ENCODE measurements at regions not wholly inside any gene's neighbourhood (a gene's known extent, or its start where the extent isn't known, plus 50 kb on each side); places are given as distances from the start of the nearest gene placed in this dataset.

- H3K27me3 ChIP-seq (ENCODE audit: control insufficient read depth in 2 of 2, insufficient read depth in 2 of 2, low read length in 2 of 2), result no peaks in the 10 kb centered on the region
- DNase-seq (ENCODE audit: extremely low read depth in 1 of 4, low spot score in 3 of 4), result no peak
- no peak for TF ChIP-seq ETS2 (tag; IDR thresholded peaks at IDR 0.05; ENCODE audit: borderline replicate concordance, poor library complexity, severe bottlenecking)
- no peak for TF ChIP-seq ZNF589 (CRISPR knock-in tag; IDR thresholded peaks at IDR 0.05; ENCODE audit: low read depth)
- TF ChIP-seq ZFP36 (IDR thresholded peaks at IDR 0.05; ENCODE audit: low read depth, low read length, partially characterized antibody), result peak; percentile 26
- TF ChIP-seq GMEB1 (CRISPR knock-in tag; IDR thresholded peaks at IDR 0.05), result no peak
- no peak for TF ChIP-seq HDGF (IDR thresholded peaks at IDR 0.05)
- no peak overlapping the region for H3K9ac ChIP-seq (ENCODE audit: insufficient read depth in 1 of 2, low read depth in 2 of 2, low read length in 2 of 2)
- ATAC-seq, result no peak
- no peaks in the 10 kb centered on the region for H3K9me3 ChIP-seq (replicated peaks; ENCODE audit: control insufficient read depth, insufficient read depth, low read depth, low read length)
- H3K4me2 ChIP-seq (ENCODE audit: insufficient read depth, low read length), result no peak overlapping the region
- ChIA-PET POLR2A (no interaction called here), CTCF (ENCODE audit: low intra/inter-chr PET ratio) (no interaction called here)
- FAIRE-seq, result no peak
- intact Hi-C loops (cut with micrococcal nuclease) (no loop called here), in situ Hi-C loops (cut with MboI) (no loop called here)
- no peaks in the 10 kb centered on the region for H3K4me1 ChIP-seq (replicated peaks in 1 of 2; ENCODE audit: control insufficient read depth in 2 of 2, insufficient read depth in 2 of 2, low read length in 2 of 2)
- H3K27ac ChIP-seq (ENCODE audit: extremely low read depth, low read depth, low read length), result no peak overlapping the region
- BruUV-seq (replicated peaks), result no TSS peak
- no peak overlapping the region for H2AFZ ChIP-seq (ENCODE audit: low read depth, low read length)
- H3K79me2 ChIP-seq (ENCODE audit: control insufficient read depth, insufficient read depth, low read length), result no peaks in the 10 kb centered on the region
- no peak overlapping the region for H3K4me3 ChIP-seq
- H3K36me3 ChIP-seq (ENCODE audit: control insufficient read depth, insufficient read depth, low read length), result no peaks in the 10 kb centered on the region
- no peaks in the 10 kb centered on the region for H4K20me1 ChIP-seq (replicated peaks; ENCODE audit: control insufficient read depth, insufficient read depth, low read length)
- no peaks in the 10 kb centered on the region for H3K9me1 ChIP-seq (ENCODE audit: control insufficient read depth, insufficient read depth, low read length)
These were observed 241.7 kb downstream of the TMEM167A start for GRCh38 chr5:82835488-82835887.

- in situ Hi-C loops (cut with MboI), result no loop called here
- ChIA-PET POLR2A (no interaction called here), CTCF (ENCODE audit: low intra/inter-chr PET ratio) (no interaction called here)
- H3K4me3 ChIP-seq, result no peak overlapping the region
- no peaks in the 10 kb centered on the region for H3K4me1 ChIP-seq (replicated peaks in 1 of 2; ENCODE audit: control insufficient read depth in 2 of 2, insufficient read depth in 2 of 2, low read length in 2 of 2)
- no peak for DNase-seq (ENCODE audit: extremely low read depth in 1 of 4, low spot score in 3 of 4)
- no peaks in the 10 kb centered on the region for H3K79me2 ChIP-seq (ENCODE audit: control insufficient read depth, insufficient read depth, low read length)
- H3K9me1 ChIP-seq (ENCODE audit: control insufficient read depth, insufficient read depth, low read length), result no peaks in the 10 kb centered on the region
- no peaks in the 10 kb centered on the region for H3K36me3 ChIP-seq (ENCODE audit: control insufficient read depth, insufficient read depth, low read length)
- no peak overlapping the region for H2AFZ ChIP-seq (ENCODE audit: low read depth, low read length)
- intact Hi-C loops (cut with micrococcal nuclease), result no loop called here
- no peak overlapping the region for H3K4me2 ChIP-seq (ENCODE audit: insufficient read depth, low read length)
- H3K9me3 ChIP-seq (replicated peaks; ENCODE audit: control insufficient read depth, insufficient read depth, low read depth, low read length), result no peaks in the 10 kb centered on the region
- no peak for FAIRE-seq
- ATAC-seq, result no peak
- no peak overlapping the region for H3K27ac ChIP-seq (ENCODE audit: extremely low read depth, low read depth, low read length)
- no TSS peak for BruUV-seq (replicated peaks)
- no peaks in the 10 kb centered on the region for H3K27me3 ChIP-seq (ENCODE audit: control insufficient read depth in 2 of 2, insufficient read depth in 2 of 2, low read length in 2 of 2)
- no peak overlapping the region for H3K9ac ChIP-seq (ENCODE audit: insufficient read depth in 1 of 2, low read depth in 2 of 2, low read length in 2 of 2)
- H4K20me1 ChIP-seq (replicated peaks; ENCODE audit: control insufficient read depth, insufficient read depth, low read length), result no peaks in the 10 kb centered on the region
- TF ChIP-seq TFAP4 (CRISPR knock-in tag; IDR thresholded peaks at IDR 0.05; ENCODE audit: borderline replicate concordance) (no peak), KLF16 (IDR thresholded peaks at IDR 0.05) (no peak), ZNF140 (CRISPR knock-in tag; IDR thresholded peaks at IDR 0.05) (no peak), ZNF134 (CRISPR knock-in tag; conservative IDR thresholded peaks at IDR 0.05) (no peak), HMGN3 (IDR thresholded peaks at IDR 0.05; ENCODE audit: borderline replicate concordance, extremely low read depth, insufficient read length, low read depth, low read length) (no peak), NFE2 (IDR thresholded peaks at IDR 0.05; ENCODE audit: low read depth) (no peak), PCBP2 (IDR thresholded peaks at IDR 0.05; ENCODE audit: low read depth, low read length, poor library complexity, severe bottlenecking) (no peak)
These were observed 243.0 kb downstream of the TMEM167A start for GRCh38 chr5:82834151-82834550.
